Fibroblast of the conjunctiva (primary cell): ENCODE measurements at regions not wholly inside any gene's neighbourhood (a gene's known extent, or its start where the extent isn't known, plus 50 kb on each side); places are given as distances from the start of the nearest gene placed in this dataset.

Source experiments
- DNase-seq: peaks from one replicate; pipeline ENCODE4 v3.0.0-alpha.2; 2010; ENCODE audit warnings: low read depth

DNA sequence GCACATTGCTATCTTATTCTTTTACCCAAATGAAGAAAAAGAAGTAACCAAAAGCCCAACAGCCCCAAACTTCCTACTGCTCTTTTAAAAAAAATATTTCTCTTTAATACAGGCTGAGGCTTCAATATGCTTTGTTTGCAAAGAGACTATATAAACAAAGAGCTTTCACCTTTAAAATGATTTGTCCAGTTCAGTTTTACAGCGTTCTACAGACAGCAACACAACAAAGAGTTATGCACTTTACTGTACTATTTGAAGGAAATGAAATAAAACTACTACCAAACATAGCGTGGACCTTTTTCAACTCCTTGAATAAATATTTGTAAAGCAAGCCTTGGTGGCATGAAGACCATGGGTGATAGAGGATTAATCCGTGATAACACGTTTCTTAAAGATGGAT is 151.2 kb downstream of the FGF9 start:
- no peak for DNase-seq

DNA sequence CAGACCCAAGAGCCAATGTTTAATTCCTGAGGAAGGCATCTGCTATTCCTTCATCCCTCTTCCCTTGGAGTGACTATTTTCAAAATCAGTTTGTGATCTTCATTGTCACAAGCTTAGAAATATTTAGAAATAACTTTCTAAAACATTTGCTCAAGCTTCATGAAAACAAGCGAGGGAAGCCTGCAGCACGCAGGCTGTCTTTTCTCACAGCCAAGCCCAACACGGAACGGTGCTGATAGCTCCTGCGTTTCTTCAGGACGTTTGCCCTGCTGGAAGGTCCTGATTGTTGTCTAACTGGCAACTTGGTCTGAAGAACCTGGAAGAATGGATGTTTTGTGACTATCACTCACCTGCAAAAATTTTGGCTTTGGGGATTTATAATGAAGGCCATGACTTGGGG is 152.5 kb downstream of the FGF9 start:
- DNase-seq = no peak

DNA sequence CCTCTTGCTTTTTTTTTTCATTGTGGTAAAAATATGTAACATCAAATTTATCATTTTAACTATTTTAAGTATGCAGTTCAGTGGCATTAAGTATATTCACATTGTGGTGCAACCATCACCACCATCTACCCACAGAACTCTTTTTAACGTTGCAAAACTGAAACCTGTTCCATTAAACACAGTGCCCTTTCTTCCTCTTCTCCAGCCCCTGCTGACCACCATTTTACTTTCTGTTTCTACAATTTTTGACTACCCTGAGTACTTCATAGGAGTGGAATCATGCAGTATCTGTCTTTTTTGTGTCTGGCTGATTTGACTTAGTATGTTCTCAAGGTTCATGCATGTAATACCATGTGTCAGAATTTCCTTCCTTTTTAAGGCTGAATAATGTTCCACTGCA is 153.1 kb downstream of the FGF9 start:
- no peak for DNase-seq

DNA sequence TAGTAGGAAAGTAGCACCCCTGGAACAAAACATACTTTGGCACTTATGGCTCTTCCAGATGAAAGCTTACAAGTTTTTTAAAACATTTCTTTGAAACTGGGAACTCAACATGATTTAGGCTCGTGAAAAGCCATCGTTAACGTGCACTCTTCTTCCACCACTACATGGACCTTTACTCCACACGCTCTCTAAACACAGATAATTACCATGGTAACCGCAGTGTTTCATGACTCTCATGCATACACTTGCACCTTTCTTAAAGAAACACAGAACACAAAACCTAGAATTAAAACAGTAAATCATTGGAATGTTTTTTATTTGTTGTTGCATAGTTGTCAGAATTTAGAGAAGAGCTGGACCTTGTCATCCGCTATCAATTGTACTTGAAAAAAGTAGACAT is 154.3 kb downstream of the FGF9 start:
- no peak for DNase-seq

DNA sequence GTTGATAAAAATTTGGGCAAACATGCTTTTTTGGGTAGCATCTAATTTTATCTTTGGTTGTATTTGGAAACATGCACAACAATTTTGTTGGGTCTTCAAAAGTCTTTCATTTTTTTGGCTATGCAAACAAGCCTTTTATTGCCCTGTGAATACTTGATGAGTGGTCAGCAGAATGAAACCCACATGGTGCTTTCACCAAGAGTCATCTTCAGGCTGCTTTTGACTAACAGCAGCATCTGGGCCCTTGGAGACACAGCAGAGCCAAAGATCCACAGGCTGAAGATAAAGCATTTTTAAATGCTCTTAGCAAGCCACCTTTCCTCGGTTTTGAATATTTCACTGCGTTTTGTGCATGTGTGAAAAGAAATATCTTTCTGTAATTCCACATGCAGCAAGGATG is 154.9 kb downstream of the FGF9 start:
- no peak for DNase-seq

DNA sequence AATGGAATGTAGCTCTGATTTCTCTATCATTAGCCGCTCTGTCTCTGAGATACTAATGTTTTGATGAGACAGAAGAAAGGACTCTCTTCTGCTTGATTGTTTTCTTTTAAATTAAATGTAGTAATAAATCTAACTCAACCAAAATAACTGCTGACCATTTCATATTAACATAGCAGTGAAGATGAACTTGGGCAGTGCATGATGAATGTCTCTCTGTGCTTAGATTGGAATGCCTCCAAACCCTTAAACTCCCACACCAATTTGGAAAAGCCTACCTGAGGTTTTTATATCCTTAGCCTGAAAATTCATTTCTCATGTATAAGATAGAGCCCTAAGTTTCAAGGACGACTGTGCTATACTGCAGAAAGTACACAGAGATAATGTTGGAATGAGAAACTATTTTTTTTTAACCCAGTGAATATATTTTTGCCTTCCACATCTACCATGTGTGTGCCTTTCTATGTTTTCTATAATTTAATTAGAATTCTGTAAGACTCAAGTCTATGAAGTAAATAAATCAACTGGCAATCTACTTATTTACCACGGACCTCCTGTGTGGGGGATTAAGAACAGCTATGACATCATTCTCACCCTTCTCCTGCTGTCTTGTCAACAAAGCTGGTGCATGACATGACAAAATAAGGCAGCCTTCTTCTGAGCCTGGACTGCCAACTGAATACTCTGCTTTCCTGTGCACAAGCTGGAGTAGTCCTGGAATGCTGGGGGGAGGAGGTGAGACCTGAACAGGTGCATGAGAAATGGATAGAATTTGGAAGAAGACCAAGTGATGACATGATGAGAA is 155.5 kb downstream of the FGF9 start:
- DNase-seq = no peak

DNA sequence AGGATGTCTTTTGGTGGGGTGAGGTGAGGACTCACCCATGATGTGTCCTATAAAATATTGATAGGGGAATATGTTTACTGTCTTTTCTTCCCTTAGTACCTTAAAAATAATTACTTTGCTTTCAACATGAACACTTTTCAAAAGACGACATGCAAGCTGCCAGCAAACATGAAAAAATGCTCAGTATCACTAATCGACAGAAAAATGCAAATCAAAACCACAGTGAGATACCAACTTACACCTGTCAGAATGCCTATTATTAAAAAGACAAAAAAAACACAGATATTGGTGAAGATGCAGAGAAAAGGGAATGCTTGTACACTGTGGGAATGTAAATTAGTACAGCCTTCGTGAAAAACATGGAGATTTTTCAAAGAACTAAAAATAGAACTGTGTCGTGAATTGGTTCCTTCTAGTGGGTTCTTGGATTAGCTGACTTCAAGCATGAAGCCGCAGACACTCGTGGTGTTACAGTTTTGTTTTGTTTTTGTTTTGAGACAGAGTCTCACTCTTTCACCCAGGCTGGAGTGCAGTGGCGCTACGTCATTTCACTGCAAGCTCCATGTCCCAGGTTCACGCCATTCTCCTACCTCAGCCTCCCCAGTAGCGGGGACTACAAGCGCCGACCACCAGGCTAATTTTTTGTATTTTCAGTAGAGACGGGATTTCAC is 160.9 kb downstream of the FGF9 start:
- DNase-seq = no peak

DNA sequence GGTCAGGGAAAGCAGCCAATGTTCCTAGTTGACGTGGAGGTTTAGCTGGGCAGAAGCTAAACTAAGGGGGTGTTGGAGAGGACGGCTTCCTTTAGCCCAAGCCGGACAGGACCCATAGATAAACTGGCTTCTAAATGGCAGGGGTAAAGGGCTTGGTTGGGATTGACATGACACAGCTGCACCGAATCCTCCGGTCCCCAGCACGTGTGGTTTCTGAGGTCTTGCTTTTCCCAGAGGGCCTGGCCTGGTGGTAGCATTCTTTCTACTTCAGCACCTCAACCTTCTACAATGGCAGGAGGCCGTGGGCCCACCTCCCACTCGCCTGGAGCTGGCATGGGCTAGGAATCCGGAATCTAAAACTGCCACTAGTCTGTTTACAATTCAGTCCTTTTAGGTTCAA is 163.0 kb downstream of the FGF9 start:
- no peak for DNase-seq

DNA sequence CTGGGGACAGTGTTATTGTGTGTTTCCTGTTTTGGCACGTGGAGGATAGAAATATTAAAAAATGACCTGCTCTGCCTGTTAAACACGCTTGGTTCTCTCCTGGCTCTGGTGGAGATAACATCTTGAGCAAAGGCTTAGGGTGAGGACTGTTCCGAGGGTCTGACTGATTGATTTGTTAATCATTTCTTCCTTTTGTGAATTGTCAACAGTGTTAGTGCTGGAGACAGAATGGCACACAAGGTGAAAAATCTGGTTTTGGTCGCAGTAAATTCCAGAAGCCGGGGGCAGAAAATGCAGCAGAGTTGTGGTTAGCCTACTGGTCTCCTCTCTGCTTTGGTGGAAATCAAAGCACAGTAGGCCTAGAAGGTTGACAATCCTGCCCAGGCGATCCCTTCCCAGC is 163.6 kb downstream of the FGF9 start:
- no peak for DNase-seq

DNA sequence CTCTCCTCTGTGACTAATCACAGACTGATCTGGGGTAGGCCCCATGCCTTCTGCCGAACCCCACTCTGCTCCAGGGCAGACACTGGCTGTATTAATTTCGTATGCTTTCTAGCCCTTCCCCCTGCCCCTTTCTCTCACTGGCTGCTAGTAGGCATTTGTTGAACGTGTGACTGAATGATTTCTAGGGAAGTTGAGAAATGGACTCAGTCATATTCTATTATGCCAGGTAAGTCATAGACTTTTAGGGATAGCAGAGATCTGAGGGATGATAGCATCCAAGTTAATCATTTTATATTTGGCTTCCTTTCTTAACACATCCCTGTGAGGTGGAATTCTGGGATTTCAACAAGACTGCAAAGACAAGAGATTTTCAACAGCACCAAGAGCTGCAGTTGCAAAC is 166.4 kb downstream of the FGF9 start:
- DNase-seq = no peak

DNA sequence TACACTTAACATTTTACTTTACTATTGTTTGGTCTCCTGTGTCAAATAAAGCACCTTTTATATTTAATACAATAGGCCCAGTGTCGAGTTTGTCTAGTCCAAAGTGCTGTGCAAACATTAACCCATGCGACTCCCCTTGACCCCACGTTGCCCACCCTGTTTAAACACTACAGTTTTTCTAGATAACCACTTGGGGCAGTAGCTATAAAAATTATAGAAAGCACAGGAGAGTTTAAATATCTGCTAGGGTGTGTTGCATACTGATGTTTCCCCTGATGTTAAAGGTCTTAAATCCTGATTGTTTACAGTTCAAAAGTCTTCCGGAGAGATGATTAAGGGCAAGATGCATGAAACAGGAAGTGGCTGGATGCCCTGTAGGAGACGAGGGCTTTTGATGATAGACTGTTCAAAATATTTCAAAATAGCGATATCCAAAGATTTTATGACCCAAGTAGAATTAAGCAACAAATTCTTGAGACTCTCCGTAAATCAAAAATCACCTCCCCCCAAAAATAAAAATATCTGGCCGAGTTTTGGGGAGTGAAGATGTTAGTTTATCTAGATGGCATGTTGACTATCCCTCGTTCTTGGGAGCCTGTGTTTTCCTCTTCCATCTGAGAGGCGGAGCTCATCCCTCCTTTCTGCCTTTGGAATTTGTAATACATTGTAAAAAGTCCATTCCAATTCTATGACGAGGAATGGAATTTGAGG is 167.1 kb downstream of the FGF9 start:
- DNase-seq = no peak

DNA sequence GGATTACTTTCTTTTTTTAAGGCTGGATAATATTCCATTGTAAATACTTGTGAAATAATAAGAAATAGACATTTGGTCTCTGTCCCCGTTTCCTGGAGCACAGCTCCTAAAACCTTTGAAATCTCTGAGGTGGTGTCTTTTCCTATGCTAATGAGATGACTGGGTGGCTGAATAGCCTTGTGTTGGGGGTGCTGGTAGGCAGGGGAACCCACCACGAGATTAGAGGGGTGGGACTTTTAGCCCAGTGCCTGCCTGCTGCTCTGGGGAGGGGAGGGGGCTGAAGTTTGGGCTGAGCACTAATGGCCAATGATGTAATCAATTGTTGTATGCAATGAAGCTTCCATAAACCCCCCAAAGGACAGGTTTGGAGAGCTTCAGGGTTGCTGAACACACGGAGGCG is 175.7 kb downstream of the FGF9 start:
- DNase-seq = no peak

DNA sequence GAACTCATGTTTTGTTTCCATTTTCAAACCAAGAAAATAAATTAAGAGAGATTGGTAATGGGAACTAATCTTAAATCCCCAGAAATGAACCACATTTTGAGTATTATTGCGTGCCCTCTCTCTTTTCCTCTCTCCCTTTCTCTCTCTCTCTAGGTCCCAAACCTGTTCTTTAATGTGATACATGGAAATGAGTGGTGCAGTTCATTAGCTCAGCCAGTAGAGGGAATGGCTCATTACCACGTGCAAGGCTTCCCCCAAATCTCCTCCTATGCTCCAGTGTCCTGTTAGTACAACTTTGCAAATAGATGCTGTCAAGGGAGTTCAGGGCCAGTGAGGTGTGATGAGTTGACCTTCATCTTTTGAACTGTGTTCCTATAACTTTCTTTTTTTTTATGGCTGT is 178.4 kb downstream of the FGF9 start:
- DNase-seq = no peak

DNA sequence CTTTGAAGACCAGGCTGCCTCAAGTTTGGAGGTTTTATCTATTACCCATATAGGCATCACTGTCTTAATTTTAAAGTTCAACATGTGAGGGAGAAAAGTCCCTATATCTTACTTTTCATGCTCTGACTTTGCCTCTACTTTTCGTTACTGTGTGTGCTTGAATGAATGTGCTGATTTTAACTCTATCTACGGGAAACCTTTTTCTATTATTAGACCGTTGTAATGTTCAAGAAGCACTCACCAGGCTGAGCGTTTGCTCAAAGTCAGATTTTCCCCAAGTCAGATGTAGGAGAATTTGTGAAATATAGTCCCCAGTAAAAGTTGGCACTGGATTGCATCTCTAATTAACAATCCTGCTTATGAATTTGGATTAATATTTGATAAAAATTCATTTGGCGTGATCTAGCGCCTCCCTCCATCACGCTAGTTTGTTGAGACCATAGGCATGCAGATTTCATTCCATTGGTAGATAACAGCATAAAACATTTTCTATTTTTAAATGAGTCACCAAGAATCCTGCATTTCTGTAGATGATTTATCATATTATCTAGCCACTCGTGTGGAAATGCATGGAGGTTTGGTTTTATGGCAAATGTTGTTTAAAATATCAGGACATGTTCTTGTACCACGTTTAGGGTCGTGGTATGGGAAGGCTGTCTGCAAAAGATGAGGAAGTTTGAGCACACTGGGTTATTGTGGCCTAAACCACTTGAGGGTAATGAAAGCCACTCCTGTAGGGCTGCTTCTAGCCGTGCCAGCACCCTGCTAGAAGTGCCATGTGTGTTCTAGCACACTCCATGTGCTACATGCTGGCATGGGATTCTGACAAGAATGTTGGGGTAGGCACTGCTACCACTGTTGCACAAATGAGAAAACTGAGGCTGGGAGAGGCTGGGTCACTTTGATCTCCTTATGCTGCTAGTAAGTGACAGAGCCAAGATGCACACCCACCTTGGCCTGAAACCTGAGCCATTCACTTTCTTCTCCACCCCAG is 179.4 kb downstream of the FGF9 start:
- no peak for DNase-seq

DNA sequence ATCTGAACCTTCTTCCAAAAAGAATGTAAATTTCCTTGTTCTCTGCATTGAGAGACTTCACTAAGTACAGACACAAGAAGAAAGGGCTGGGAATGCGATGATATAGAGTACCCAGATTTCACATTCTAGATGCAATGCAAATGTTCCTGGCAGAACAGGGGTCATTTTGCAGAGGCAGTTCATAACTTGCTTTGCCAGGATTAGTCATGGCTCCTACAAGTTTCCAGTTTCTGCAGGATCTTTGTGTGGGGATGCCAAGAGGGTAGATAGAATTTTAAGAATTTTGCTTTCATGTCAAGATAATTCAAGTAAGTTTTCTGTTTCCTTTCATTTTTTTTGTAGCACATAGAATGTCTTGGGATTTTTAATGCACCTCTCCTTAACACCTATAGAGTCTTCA is 181.2 kb downstream of the FGF9 start:
- no peak for DNase-seq

DNA sequence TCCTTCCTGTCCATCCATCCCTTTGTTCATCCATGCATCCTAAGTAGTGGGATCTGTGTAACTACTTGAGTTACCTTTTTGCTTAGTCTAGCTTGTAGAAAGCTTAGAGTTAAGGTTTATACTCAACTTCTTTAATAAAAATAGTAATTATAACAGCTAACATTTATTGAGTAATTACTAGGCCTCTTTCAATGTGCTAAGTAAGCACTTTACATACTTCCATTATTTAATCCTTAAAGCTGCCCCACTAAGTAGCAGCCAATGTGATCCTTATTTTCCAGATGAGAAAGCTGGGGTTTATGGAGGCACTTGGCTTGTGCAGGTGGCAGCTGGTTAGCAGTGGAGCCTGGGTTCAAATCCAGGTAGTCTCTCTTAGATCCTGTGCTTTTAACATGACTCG is 182.9 kb downstream of the FGF9 start:
- no peak for DNase-seq

DNA sequence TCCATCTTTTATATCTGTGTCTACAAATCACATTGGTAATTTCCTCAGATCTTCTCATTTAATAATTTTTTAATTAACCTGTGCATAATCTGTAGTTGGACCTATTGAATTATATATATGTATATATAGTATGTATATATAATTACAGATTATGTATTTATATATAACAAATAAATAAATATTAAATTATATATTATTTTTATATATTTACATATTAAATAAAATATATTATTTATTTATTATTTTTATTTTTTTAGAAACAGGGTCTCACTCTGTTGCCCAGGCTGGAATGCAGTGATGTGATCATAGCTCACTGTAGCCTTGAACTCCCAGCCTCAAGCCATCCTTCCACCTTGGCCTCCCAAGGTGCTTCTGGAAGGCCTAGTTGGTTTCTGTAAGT is 197.9 kb downstream of the FGF9 start:
- DNase-seq = no peak

DNA sequence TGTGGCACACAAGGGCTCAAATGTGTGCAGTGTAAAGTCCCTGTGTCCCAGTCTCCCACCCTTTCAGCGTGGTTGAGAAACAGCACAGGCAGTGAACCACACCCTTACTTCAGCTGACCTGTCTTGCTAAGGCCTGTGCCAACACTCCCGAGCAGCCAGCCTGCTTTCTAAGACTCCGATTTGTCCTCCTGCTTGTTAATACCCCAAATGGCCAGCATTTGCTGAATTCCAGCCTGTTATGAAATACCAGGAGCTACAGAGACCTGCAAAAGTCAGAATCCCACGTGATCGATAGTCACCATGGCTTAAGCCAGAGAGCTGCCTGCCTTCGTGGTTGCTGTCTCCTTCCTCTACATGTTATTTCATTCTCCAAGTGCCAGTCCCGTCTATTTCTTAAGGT is 200.5 kb downstream of the FGF9 start:
- DNase-seq = no peak

DNA sequence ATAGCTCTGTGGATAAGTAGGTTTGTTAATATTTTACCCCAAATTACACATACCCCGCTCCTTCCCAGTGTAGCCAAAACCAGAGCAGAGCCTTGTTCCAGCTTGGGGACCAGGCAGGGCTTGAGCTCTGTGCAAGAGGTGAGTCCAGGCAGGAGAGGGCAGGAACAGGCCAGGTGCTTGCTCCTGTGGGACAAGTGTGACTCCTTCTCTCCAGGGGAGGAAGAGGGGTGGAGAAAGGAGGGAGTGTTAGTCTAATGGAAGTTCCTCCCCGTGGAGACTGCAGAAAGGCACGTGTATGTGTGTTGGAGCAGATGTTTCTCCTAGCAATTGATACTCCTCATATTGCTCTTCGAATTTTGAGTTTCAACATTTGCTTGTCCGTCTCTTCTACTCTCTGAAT is 201.0 kb downstream of the FGF9 start:
- DNase-seq = no peak

DNA sequence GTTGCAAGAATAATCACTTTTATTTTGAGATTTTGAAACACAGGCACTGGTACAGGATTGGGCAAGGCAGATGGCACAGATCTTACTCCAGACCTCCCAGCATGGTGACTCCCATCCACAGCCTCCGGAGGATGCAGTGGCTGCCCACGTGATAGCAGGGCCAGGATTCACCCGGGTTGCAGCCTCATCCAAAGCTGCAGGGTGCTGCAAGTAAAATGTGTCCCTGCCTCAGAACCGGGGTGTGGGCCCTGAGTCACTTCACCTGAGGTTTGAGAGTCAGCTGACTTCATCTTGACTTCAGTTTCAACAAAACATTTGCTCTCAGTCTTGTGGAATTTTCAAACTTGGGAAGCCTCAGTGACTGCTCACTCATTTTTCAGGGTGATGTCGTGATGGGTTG is 201.9 kb downstream of the FGF9 start:
- DNase-seq = no peak

DNA sequence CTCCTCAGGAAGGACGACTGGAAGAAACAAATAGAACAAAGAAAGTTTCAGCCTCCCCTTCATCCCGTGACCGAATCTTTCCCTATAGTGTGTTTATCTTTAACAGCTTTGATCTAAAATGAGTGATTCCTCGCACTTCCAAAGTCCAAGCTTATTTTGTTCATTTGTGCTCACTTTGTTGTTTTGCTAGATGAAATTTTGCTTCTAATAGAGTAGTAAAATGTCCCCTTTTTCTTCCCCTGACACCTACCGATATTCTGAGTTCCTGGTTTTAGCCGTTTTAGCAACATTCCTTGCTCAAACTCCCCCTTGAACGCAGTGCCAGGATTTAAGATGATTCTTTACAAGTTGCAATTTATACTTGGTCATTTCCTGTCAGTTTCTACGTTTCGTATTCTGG is 204.2 kb downstream of the FGF9 start:
- DNase-seq = no peak

DNA sequence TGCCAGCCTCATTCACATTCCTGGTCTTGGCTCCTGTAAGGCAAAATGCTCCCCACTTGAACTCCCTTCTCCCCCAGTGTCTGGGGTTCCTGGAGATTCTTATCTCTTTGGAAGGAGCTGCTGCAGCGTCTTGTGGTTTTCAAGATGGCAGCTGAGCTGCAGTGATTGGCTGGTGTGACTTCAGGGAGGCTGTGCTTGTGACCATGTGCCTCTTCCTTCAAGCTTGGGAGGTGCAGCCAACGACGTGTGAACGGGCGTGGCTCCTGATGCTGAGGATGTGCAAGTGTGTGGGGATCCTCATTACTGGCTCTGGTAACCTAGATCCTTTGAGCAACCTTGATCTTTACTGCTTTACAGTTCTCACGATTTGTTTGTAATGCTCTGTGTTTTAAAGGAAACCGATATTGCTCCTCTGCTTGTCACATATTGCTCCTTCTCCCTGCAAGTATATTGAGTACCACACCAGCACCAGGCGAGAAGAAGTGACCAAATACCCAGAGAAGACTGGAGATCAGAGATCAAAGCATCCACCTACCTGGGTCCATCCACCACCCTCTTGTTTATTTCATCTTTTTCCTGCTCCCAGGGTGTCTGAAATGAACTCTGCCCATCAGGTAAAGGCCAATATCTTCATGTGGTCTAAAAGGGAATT is 208.5 kb downstream of the FGF9 start:
- DNase-seq = no peak
